ENCODE measurements at regions not wholly inside any gene's neighbourhood (a gene's known extent, or its start where the extent isn't known, plus 50 kb on each side); places are given as distances from the start of the nearest gene placed in this dataset.
"Not testable (repeated sequence)": the region's sequence is repeated elsewhere in the genome, so short reads cannot be mapped to it uniquely, and the experiment has no call there.

DNA sequence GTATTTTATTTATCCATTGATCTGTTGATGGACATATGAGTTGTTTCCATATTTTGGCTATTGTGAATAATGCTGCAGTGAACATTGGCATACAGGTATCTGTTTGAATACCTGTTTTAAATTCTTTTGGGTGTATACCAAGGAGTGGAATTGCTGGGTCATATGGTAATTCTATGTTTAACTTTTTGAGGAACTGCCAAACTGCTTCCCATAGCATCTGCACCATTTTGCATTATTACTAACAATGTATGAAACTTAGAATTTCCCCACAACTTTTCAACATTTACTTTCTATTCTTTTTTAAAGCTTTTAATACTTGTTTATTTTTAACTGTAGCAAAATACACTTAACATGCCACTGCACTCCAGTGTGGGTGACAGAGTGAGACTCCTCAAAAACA is 57.0 kb upstream of the MSN start:
- no peak for DNase-seq (ENCODE audit: low spot score)

GRCh38 chrX:65610040-65610439 is 57.4 kb upstream of the MSN start:
- peak; percentile 19 for DNase-seq (ENCODE audit: low spot score)

DNA sequence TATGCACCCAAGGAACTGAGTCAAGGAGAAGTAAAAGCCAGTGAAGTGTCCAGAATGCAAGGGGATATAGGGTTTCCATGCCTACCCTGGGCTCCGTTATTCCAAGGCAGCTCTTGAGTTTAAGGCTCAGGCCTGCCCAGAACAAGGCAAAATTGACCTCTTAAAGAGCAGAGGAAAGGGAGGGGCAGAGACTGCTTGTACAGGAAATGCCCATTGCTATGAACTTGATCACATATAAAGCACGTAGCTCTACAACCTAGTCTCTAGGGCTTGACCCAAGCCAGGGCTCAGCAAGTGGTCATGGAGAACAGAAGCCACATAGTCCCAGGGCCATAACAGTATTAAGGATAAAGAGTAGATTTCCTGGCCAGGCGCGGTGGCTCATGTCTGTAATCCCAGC is 58.2 kb upstream of the MSN start:
- DNase-seq (ENCODE audit: low spot score), result no peak

DNA sequence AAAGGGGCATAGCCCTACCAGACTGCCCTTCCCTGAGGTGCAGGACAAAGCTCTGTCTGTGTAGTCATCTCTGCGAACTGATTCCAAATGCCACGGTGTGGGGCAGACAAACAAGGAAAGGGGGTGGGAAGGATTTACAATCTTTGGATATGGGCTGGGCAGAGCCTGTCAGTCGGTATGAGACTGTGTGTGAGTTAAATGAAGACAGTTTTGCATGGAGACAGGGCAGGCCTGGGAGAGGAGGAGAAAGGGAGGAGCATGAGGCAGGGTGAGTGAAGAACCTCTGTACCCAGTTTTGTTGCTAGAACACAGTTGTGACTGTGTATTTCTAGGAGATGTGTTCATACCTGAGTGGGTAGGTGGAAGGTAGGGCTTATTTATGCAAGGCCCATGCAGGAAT is 59.4 kb upstream of the MSN start:
- no peak for DNase-seq (ENCODE audit: low spot score)

- peak; percentile 77 for DNase-seq (ENCODE audit: low spot score)
Observed at GRCh38 chrX:65607070-65607742, 60.2 kb upstream of the MSN start.

- DNase-seq (ENCODE audit: low spot score), result no peak
Observed at GRCh38 chrX:65602221-65602560, 65.3 kb upstream of the MSN start.

DNA sequence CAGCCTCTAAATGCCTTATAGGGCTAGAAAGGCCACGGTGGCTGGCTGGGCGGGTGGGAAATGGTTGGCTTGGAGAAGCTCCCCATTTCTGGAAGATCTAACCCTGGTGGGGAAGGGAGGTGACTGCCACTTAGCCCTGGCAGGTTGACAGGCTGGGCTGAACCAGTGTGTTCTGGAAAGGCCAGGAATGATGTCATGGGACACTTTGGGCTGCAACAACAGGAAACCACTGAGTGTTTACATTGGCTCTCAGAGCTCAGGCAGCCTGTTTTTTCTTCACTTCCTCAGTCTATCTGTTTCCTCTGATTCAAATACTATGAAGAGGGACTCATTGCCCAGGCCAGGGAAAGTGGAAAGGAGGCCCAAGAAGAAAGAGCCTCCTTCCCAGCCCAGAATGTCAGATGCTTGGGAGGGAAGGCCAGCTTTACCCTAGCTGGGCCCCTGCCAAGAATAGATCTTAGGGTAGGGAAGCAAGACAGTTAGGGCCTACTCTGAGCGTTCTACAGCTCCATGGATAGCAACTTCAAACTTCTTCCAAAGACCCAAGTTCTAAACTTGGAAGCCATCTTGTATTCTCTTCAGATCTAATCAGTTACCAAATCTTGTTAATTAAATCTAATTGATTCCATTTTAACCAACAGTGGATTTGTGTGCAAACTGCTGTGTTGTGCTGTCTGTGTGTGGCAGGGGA is 65.8 kb upstream of the MSN start:
- peak; percentile 34 for DNase-seq (ENCODE audit: low spot score)

DNA sequence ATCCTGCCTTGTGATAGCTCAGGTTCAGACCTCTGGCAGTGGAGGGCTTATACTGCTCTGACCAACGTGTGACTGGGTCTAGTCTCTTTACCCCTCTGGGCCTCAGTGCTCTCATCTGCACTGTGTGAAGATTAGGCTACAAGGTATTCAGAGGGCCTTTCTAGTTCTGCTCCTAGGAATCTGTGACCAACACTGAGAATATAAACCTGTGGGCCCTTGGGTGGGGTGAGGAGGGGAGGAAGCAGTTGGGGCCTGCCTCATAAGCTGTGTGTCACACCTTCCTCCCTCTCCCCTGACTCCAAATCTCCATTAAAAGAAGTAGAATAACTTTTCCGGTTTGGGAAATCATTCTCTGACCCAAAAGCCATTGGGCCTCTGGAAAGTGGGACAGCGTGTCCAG is 66.3 kb upstream of the MSN start:
- DNase-seq (ENCODE audit: low spot score), result no peak

- DNase-seq (ENCODE audit: low spot score), result no peak
Observed at GRCh38 chrX:65600106-65600505, 65.5 kb upstream of the LAS1L start.

GRCh38 chrX:65598559-65599147 is 64.1 kb upstream of the LAS1L start:
- peak; percentile 30 for DNase-seq (ENCODE audit: low spot score)

DNA sequence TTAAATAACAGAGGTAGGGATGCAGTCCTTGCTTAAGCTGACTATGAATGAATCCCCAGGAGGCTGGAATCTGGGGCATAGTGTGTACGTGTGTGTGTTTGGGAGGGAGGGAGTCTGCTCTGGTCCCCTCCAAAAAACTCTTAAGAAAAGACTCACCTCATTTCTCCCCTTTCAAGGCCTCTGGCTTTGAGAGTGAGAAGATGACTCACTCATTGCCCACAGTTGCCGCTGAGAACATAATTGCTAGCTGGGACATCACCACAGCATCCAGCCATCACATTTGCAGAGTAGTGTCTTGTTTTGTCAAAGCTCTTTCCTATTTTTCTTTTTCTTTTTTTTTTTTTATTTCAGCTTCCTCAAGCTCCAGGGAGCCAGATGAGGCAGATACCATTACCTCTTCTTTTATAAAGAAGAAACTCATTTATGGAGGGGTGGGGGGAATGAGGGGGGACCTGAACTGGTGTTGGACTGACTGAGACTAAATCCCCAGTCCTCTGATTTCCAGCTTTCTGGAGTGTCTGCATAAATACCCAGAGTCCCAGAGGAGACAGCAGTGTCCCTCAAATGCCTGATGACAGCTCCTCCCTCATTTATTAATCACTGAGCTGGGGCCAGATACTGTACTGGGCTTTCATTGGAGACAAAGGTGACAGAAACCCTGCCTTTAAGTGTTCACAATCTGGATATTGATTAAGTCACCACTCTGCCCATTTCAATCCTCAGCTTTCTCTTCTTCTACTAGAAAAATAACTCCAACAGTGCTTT is 61.9 kb upstream of the LAS1L start:
- peak; percentile 85 for DNase-seq (ENCODE audit: low spot score)

DNA sequence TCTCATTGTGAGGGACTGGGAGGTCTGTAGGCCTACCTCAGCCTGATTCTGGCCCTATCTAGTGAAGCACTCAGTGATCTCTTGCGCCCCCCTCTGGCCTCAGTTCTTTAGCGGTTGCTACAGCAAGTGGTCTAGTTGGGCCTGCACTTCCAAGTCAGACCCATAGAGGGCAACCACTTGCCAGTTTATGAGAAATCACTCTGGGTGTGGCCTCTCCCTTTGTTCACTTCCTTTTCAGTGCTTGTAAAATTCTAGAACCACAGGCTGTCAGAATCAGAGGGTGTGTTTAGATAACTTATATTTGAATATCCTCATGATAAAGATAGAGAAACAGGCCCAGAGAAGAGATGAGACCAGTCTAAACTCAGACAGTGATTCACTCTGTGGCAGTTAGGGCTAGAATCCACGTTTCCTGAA is 60.9 kb upstream of the LAS1L start:
- peak; percentile 98 for DNase-seq (ENCODE audit: low spot score)

DNA sequence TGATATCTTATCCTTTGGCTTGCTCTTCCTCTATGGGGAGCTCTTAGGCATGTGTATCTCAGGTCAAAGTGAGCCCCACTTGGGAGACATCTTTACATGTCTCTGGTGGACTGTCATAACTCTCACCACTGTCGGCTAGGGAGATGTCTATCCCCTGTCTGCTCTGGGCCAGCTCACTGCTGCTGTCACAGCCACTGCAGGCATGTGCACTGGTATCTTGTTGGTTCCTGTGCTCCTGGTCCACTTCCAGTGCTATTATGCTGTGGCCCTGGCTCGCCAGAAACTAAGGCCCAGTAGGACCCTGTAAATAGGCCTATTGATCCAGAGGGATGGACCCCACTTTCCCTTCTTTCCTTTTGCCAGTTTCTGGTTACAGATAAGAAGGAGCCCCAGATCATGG is 56.6 kb upstream of the LAS1L start:
- DNase-seq (ENCODE audit: low spot score), result no peak

- no peak for DNase-seq (ENCODE audit: low spot score)
Observed at GRCh38 chrX:65589304-65589703, 54.7 kb upstream of the LAS1L start.

GRCh38 chrX:65588795-65589194 is 54.2 kb upstream of the LAS1L start:
- no peak for DNase-seq (ENCODE audit: low spot score)

DNA sequence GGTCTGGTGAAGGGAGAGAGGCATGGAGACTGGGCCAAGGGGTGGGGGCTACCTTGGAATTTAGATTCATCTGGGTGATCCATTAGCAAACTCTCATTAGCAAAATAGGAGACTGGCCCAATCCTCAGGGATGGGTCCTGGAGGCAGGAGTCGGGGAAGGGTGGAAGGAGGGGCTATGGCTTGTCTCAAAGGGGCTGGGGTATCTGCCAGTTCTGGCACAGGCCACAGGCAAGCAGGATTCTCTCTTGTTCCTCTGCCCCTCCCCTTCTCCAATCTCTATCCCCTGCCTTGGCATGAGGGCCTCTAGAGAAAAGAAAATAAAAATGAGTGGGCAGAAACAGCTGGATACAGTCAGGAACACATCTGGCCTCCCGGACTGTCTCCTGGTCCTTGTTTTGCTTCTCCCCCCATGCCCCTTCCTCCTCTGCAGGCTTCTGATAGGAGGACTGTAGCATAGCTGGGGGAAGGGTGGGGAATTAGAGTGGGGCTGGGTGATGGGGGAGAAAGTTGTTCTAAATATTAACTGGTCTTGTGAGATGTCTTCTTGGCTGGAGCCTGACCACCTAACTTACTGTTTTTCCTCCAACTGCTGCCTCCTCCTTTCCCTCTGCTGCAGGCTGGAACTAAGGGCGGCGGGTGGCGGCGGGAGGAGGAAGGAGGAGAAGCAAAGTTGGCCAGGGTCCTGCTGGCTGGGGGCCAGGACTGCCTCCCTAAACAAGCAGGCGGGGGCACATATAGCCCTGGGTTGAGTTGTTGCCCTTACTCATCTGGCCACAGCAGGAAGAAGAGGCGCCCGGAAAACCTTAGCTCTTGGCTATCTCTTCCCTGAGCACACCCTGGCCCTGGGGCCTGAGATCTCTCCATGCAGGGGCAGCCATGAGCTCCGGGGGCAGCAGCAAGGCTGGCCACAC is 53.3 kb upstream of the LAS1L start:
- DNase-seq (ENCODE audit: low spot score), result no peak

GRCh38 chrX:65586491-65586890 is 51.9 kb upstream of the LAS1L start:
- DNase-seq (ENCODE audit: low spot score), result no peak

- not testable (repeated sequence) for DNase-seq (ENCODE audit: low spot score)
Observed at GRCh38 chrX:65585226-65585625, 50.6 kb upstream of the LAS1L start.

All from activated CD4-positive, alpha-beta T cell treated with anti-CD3 and anti-CD28 coated beads, Interleukin-2, Interleukin-4, amounts not matched to agents 100 ng/mL and 50 ng/mL, durations not matched to agents 16 hours and 8 hours (primary cell).